IMR-90 (cell line): ENCODE measurements at regions not wholly inside any gene's neighbourhood (a gene's known extent, or its start where the extent isn't known, plus 50 kb on each side); places are given as distances from the start of the nearest gene placed in this dataset.
A peak's percentile ranks its signal among the peaks of the same experiment; 100 is the strongest.

ENCODE experiments used
- ATAC-seq: fragments of 200-7000 bp; cut with Tn5 transposase; 2 replicates; pipeline ENCODE4 v1.9.1; 2020; ENCODE audit warnings: low read depth, mild to moderate bottlenecking, moderate library complexity
- BruUV-seq: library from RNA; stranded (reverse); fragments of 400-500 nt; replicated peaks from 2 replicates; lab custom pipeline; 2021; lab: Mats Ljungman, UMichigan
- CTCF ChIA-PET: fragments of 300-600 bp; formaldehyde crosslinking; extraction: SDS; loops from one replicate; lab custom pipeline; 2021; ENCODE audit warnings: antibody characterized with exemption; lab: Yijun Ruan, JAX
- POLR2A ChIA-PET: fragments of 300-600 bp; sonication (Branson Sonifier 250); formaldehyde crosslinking; loops from one replicate; lab custom pipeline; 2022; ENCODE audit warnings: antibody characterized with exemption; ENCODE audit not compliant: unreplicated experiment; lab: Charles Lee
- DNase-seq: peaks from one replicate; pipeline ENCODE4 v3.0.0; 2013
- H2AFZ ChIP-seq: replicated peaks from 2 replicates; pipeline ENCODE3; 2013; ENCODE audit warnings: low read length, mild to moderate bottlenecking; ENCODE audit not compliant: poor library complexity
- H2AK5ac ChIP-seq: 2 replicates; pipeline ENCODE4 v1.6.1; 2013; ENCODE audit warnings: low read depth, low read length, inconsistent platforms
- H2AK9ac ChIP-seq: replicated peaks from 2 replicates; pipeline ENCODE3; 2013; ENCODE audit warnings: mild to moderate bottlenecking, low read depth, low read length, moderate library complexity; ENCODE audit not compliant: poor library complexity
- H2BK120ac ChIP-seq: 2 replicates; pipeline ENCODE4 v1.6.1; 2013; ENCODE audit warnings: low read depth, low read length, inconsistent platforms
- H2BK15ac ChIP-seq: 3 replicates; pipeline ENCODE4 v1.6.1; 2013; ENCODE audit warnings: low read depth, low read length, inconsistent platforms
- H2BK20ac ChIP-seq: 2 replicates; pipeline ENCODE4 v1.6.1; 2013; ENCODE audit warnings: low read depth, mild to moderate bottlenecking, inconsistent platforms, low read length, moderate library complexity
- H2BK5ac ChIP-seq: 2 replicates; pipeline ENCODE4 v1.6.1; 2013; ENCODE audit warnings: mild to moderate bottlenecking, low read depth, low read length, inconsistent platforms; ENCODE audit not compliant: poor library complexity, severe bottlenecking
- H3K14ac ChIP-seq: replicated peaks from 2 replicates; pipeline ENCODE4 v1.6.1; 2013; ENCODE audit warnings: low read depth, low read length, inconsistent platforms
- H3K18ac ChIP-seq: 2 replicates; pipeline ENCODE4 v1.6.1; 2013; ENCODE audit warnings: low read depth, low read length, control low read depth
- H3K23ac ChIP-seq: 2 replicates; pipeline ENCODE4 v1.6.1; 2013; ENCODE audit warnings: low read depth, low read length, inconsistent platforms
- H3K27ac ChIP-seq: 2 replicates; pipeline ENCODE4 v1.5.1; 2013; ENCODE audit warnings: mild to moderate bottlenecking, control low read depth, low read length; ENCODE audit not compliant: insufficient read depth
- H3K27me3 ChIP-seq: 2 replicates; pipeline ENCODE4 v1.6.1; 2013; ENCODE audit warnings: low read length; ENCODE audit not compliant: control insufficient read depth, insufficient read depth
- H3K36me3 ChIP-seq: 2 replicates; pipeline ENCODE4 v1.6.1; 2013; ENCODE audit warnings: low read length, mixed read lengths; ENCODE audit not compliant: control insufficient read depth, insufficient read depth
- H3K4ac ChIP-seq: 2 replicates; pipeline ENCODE4 v1.6.1; 2013; ENCODE audit warnings: low read depth, low read length, inconsistent platforms
- H3K4me1 ChIP-seq: 2 replicates; pipeline ENCODE4 v1.6.1; 2013; ENCODE audit warnings: low read length, mixed read lengths; ENCODE audit not compliant: control insufficient read depth, insufficient read depth
- H3K4me2 ChIP-seq: 2 replicates; pipeline ENCODE4 v1.6.1; 2013; ENCODE audit warnings: low read depth, mild to moderate bottlenecking, control low read depth, low read length, moderate library complexity
- H3K4me3 ChIP-seq: 2 replicates; pipeline ENCODE4 v1.5.1; 2013; ENCODE audit warnings: low read depth, mild to moderate bottlenecking, control low read depth, low read length, moderate library complexity; ENCODE audit not compliant: insufficient read depth
- H3K56ac ChIP-seq: 2 replicates; pipeline ENCODE4 v1.6.1; 2013; ENCODE audit warnings: low read length, inconsistent platforms; ENCODE audit not compliant: insufficient read depth; ENCODE audit errors: extremely low read depth
- H3K79me1 ChIP-seq, 2 experiments: 2 replicates each; pipeline ENCODE4 v1.6.1; 2013; ENCODE audit warnings: low read length in 2 of 2, inconsistent platforms in 1 of 2, low read depth in 1 of 2
- H3K9ac ChIP-seq: 2 replicates; pipeline ENCODE4 v1.6.1; 2013; ENCODE audit warnings: low read depth, low read length, control low read depth
- H3K9me1 ChIP-seq: 2 replicates; pipeline ENCODE4 v1.6.1; 2013; ENCODE audit warnings: low read length, inconsistent platforms; ENCODE audit not compliant: insufficient read depth
- H3K9me3 ChIP-seq: 2 replicates; pipeline ENCODE4 v1.6.1; 2013; ENCODE audit warnings: low read length; ENCODE audit not compliant: control insufficient read depth, insufficient read depth
- H4K20me1 ChIP-seq: 2 replicates; pipeline ENCODE4 v1.6.1; 2013; ENCODE audit warnings: low read length, inconsistent platforms; ENCODE audit not compliant: insufficient read depth
- H4K5ac ChIP-seq: 2 replicates; pipeline ENCODE4 v1.6.1; 2013; ENCODE audit warnings: mild to moderate bottlenecking, low read depth, low read length, control low read depth
- H4K8ac ChIP-seq, 2 experiments: 2 replicates each; pipeline ENCODE4 v1.6.1; 2013; ENCODE audit warnings: low read depth in 2 of 2, low read length in 2 of 2, control low read depth in 1 of 2, inconsistent platforms in 1 of 2
- H4K91ac ChIP-seq: 2 replicates; pipeline ENCODE4 v1.6.1; 2013; ENCODE audit warnings: low read depth, low read length, inconsistent platforms; ENCODE audit not compliant: insufficient read depth
- FOS ChIP-seq: fragments of 150-350 bp; IDR thresholded peaks from 2 replicates; pipeline ENCODE4 v1.6.1; 2016; ENCODE audit warnings: low read depth, low read length
- MAFK ChIP-seq: IDR thresholded peaks from 2 replicates; pipeline ENCODE4 v1.6.1; 2012; ENCODE audit warnings: low read depth, low read length, improper control_type of control experiment
- WGBS, 2 experiments: methylation state at CpG; one replicate each; pipeline versions ENCODE4 v1.1.5 to v1.1.7; 2013; ENCODE audit warnings: missing lambda C conversion rate in 2 of 2; ENCODE audit not compliant: insufficient read length in 1 of 2; ENCODE audit errors: extremely low coverage in 2 of 2; 5-methylcytosine and 5-hydroxymethylcytosine counted together
- dilution Hi-C: fragments of 300-500 bp; cut with HindIII; formaldehyde crosslinking; loops from one replicate; pipeline ENCODE4 v1.14.3; 2018; ENCODE audit warnings: low sequenced_read_pairs; ENCODE audit not compliant: unreplicated experiment
- in situ Hi-C: fragments of 300-500 bp; cut with MboI; formaldehyde crosslinking; loops from 3 replicates; pipeline ENCODE4 v1.14.3; 2019; ENCODE audit warnings: low sequenced_read_pairs, inconsistent platforms, mixed read lengths
- intact Hi-C: fragments of 100-400 bp; cut with micrococcal nuclease; formaldehyde crosslinking; loops from 2 replicates; pipeline ENCODE4 v1.10.0; 2022

DNA sequence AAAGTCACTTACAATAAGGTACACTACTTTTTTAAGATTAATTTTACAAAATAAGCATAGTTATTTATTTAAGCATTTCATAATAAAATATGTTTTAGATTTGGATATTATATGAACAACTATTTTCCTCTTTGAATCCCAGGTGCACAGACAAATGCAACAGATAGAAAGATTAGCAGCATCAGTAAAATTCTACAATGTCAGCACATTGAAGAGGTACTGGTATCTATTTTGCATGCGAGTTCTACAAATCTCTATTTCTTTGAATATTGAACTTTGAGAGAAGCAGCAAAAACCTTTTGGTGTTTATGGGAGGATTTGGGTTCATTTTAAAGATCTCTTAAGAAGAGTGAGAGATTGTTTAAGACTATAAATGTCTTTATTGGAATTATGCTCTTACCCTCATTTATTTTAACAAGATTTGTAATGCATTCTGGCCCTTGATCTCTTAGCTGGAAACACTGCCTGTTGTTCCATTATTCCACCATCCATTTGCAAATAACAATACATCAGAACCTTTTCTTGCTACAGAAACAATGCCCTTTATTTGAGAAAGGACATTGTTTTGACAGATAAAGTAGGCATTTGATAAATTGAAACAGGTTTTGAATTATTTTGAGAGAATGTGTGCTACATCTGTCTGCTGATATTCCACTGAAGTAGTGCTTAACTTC lies 558.8 kb upstream of the KLHL1 start:
- H2BK20ac ChIP-seq: no peak overlapping the region
- H3K4me1 ChIP-seq: no peaks in the 10 kb centered on the region
- H2BK5ac ChIP-seq: no peak overlapping the region
- H4K20me1 ChIP-seq: no peaks in the 10 kb centered on the region
- TF ChIP-seq MAFK (peak; percentile 55; the same call in 1 of the 2 replicates), FOS (no peak)
- no peak overlapping the region for H3K4ac ChIP-seq
- H2AK5ac ChIP-seq: no peak overlapping the region
- H2AK9ac ChIP-seq: no peak overlapping the region
- H4K8ac ChIP-seq: no peak overlapping the region
- no peak overlapping the region for H3K23ac ChIP-seq
- H3K18ac ChIP-seq: no peak overlapping the region
- no peak overlapping the region for H3K27ac ChIP-seq
- H3K27me3 ChIP-seq: no peaks in the 10 kb centered on the region
- no peak overlapping the region for H3K4me2 ChIP-seq
- H3K4me3 ChIP-seq: no peak overlapping the region
- no peaks in the 10 kb centered on the region for H3K36me3 ChIP-seq
- dilution Hi-C loops: no loop called here
- DNase-seq: no peak
- H3K56ac ChIP-seq: no peak overlapping the region
- WGBS, 2 experiments: no CpG with 5 or more reads among the region's 1 CpG
- H4K5ac ChIP-seq: no peak overlapping the region
- ATAC-seq: no peak
- no peak overlapping the region for H3K14ac ChIP-seq
- in situ Hi-C loops: no loop called here
- H3K79me1 ChIP-seq: no peaks in the 10 kb centered on the region
- H4K91ac ChIP-seq: no peak overlapping the region
- no TSS peak for BruUV-seq
- H2BK15ac ChIP-seq: no peak overlapping the region
- CTCF ChIA-PET: no interaction called here
- no peaks in the 10 kb centered on the region for H3K9me1 ChIP-seq
- no peak overlapping the region for H2BK120ac ChIP-seq
- POLR2A ChIA-PET: no interaction called here
- intact Hi-C loops: no loop called here
- no peaks in the 10 kb centered on the region for H3K9me3 ChIP-seq
- no peak overlapping the region for H3K9ac ChIP-seq
- no peak overlapping the region for H2AFZ ChIP-seq
